GM23338 (cell line): ENCODE measurements at regions not wholly inside any gene's neighbourhood (a gene's known extent, or its start where the extent isn't known, plus 50 kb on each side); places are given as distances from the start of the nearest gene placed in this dataset.

Source experiments
- CREB1 ChIP-seq: fragments of 250-450 bp; sonication (Bioruptor Pico); IDR thresholded peaks from 2 replicates; pipeline ENCODE4 v1.5.0; 2020; ENCODE audit warnings: low read depth, mild to moderate bottlenecking, moderate library complexity
- EZH2 ChIP-seq: fragments of 200-600 bp; sonication (generic); IDR thresholded peaks from one replicate; pipeline ENCODE4 v1.8.0; 2017; ENCODE audit warnings: antibody characterized with exemption, mild to moderate bottlenecking, low read depth; ENCODE audit not compliant: unreplicated experiment
- EZH2phosphoT487 ChIP-seq: fragments of 200-600 bp; sonication (generic); IDR thresholded peaks from one replicate; pipeline ENCODE4 v1.8.1; 2018; ENCODE audit warnings: antibody characterized with exemption; ENCODE audit not compliant: unreplicated experiment
- JUNB ChIP-seq: IDR thresholded peaks from one replicate; pipeline ENCODE4 v1.6.1; 2016; ENCODE audit warnings: antibody characterized with exemption; ENCODE audit not compliant: unreplicated experiment
- NANOG ChIP-seq: IDR thresholded peaks from 2 replicates; pipeline ENCODE4 v1.6.1; 2016; ENCODE audit warnings: antibody characterized with exemption, borderline replicate concordance
- POLR2AphosphoS5 ChIP-seq: IDR thresholded peaks from 2 replicates; pipeline ENCODE4 v1.6.1; 2016; ENCODE audit warnings: antibody characterized with exemption, low read depth
- STAT1 ChIP-seq: IDR thresholded peaks from one replicate; pipeline ENCODE4 v1.6.1; 2016; ENCODE audit warnings: antibody characterized with exemption; ENCODE audit not compliant: unreplicated experiment
- ZNF114 ChIP-seq: fragments of 250-450 bp; sonication (Bioruptor Pico); IDR thresholded peaks from 2 replicates; pipeline ENCODE4 v1.5.0; 2020; ENCODE audit warnings: mild to moderate bottlenecking, moderate library complexity
- ZNF331 ChIP-seq: fragments of 250-450 bp; sonication (Bioruptor Pico); IDR thresholded peaks from 2 replicates; pipeline ENCODE4 v1.5.0; 2020; ENCODE audit warnings: low read depth, mild to moderate bottlenecking, moderate library complexity
- TF ChIP-seq, protein P1 (sequence below), 2 experiments: fragments of 200-600 bp in 1 of 2; sonication (generic) in 1 of 2; conservative IDR thresholded peaks; 2 replicates each; pipeline versions ENCODE4 v1.5.1 to v1.6.1; 2016 to 2017; ENCODE audit warnings: antibody characterized with exemption in 2 of 2, low read depth in 2 of 2, mild to moderate bottlenecking in 2 of 2, moderate library complexity in 1 of 2
- TF ChIP-seq, protein P2 (sequence below): IDR thresholded peaks from one replicate; pipeline ENCODE4 v1.6.1; 2018; ENCODE audit warnings: antibody characterized with exemption; ENCODE audit not compliant: unreplicated experiment
- TF ChIP-seq, protein P3 (sequence below): IDR thresholded peaks from 2 replicates; pipeline ENCODE4 v1.6.1; 2016; ENCODE audit warnings: antibody characterized with exemption
- TF ChIP-seq, protein P4 (sequence below): fragments of 250-450 bp; sonication (Bioruptor Pico); IDR thresholded peaks from 2 replicates; pipeline ENCODE4 v1.5.0; 2020; ENCODE audit warnings: mild to moderate bottlenecking, moderate library complexity

DNA sequence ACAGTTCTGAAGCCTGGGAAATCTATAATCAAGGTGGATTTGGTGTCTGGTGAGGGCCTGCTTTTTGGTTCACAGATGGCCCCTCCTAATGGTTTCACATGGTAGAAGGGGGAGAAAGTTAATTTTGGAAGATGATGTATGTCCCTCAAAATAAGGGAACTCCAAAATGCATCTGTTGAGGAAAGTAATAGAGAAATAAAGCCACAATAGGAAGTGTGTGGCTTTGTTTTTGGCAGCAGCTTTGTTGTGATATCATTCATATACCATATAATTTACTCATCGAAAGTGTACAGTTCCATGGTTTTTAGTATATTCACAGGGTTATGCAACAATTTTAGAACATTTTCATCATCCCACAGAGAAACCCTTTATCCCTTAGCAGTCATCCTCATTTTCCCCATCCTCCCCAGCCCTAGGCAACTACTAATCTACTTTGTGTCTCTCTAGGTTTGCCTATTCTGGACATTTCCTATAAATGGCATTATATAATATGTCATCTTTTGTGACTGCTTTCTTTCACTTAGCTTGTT lies 274.0 kb upstream of the FAM98A start:
- TF ChIP-seq, protein P1, sequence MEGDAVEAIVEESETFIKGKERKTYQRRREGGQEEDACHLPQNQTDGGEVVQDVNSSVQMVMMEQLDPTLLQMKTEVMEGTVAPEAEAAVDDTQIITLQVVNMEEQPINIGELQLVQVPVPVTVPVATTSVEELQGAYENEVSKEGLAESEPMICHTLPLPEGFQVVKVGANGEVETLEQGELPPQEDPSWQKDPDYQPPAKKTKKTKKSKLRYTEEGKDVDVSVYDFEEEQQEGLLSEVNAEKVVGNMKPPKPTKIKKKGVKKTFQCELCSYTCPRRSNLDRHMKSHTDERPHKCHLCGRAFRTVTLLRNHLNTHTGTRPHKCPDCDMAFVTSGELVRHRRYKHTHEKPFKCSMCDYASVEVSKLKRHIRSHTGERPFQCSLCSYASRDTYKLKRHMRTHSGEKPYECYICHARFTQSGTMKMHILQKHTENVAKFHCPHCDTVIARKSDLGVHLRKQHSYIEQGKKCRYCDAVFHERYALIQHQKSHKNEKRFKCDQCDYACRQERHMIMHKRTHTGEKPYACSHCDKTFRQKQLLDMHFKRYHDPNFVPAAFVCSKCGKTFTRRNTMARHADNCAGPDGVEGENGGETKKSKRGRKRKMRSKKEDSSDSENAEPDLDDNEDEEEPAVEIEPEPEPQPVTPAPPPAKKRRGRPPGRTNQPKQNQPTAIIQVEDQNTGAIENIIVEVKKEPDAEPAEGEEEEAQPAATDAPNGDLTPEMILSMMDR (conservative IDR thresholded peaks at IDR 0.05; ENCODE audit: low read depth in 2 of 2): no peak
- TF ChIP-seq POLR2AphosphoS5: no peak
- TF ChIP-seq, protein P2, sequence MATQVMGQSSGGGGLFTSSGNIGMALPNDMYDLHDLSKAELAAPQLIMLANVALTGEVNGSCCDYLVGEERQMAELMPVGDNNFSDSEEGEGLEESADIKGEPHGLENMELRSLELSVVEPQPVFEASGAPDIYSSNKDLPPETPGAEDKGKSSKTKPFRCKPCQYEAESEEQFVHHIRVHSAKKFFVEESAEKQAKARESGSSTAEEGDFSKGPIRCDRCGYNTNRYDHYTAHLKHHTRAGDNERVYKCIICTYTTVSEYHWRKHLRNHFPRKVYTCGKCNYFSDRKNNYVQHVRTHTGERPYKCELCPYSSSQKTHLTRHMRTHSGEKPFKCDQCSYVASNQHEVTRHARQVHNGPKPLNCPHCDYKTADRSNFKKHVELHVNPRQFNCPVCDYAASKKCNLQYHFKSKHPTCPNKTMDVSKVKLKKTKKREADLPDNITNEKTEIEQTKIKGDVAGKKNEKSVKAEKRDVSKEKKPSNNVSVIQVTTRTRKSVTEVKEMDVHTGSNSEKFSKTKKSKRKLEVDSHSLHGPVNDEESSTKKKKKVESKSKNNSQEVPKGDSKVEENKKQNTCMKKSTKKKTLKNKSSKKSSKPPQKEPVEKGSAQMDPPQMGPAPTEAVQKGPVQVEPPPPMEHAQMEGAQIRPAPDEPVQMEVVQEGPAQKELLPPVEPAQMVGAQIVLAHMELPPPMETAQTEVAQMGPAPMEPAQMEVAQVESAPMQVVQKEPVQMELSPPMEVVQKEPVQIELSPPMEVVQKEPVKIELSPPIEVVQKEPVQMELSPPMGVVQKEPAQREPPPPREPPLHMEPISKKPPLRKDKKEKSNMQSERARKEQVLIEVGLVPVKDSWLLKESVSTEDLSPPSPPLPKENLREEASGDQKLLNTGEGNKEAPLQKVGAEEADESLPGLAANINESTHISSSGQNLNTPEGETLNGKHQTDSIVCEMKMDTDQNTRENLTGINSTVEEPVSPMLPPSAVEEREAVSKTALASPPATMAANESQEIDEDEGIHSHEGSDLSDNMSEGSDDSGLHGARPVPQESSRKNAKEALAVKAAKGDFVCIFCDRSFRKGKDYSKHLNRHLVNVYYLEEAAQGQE: no peak
- TF ChIP-seq EZH2: no peak
- no peak for TF ChIP-seq STAT1
- no peak for TF ChIP-seq NANOG
- no peak for TF ChIP-seq CREB1 (CRISPR knock-in tag)
- TF ChIP-seq EZH2phosphoT487: no peak
- TF ChIP-seq JUNB: no peak
- no peak for TF ChIP-seq ZNF114
- TF ChIP-seq, protein P3, sequence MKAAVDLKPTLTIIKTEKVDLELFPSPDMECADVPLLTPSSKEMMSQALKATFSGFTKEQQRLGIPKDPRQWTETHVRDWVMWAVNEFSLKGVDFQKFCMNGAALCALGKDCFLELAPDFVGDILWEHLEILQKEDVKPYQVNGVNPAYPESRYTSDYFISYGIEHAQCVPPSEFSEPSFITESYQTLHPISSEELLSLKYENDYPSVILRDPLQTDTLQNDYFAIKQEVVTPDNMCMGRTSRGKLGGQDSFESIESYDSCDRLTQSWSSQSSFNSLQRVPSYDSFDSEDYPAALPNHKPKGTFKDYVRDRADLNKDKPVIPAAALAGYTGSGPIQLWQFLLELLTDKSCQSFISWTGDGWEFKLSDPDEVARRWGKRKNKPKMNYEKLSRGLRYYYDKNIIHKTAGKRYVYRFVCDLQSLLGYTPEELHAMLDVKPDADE: no peak
- TF ChIP-seq, protein P4, sequence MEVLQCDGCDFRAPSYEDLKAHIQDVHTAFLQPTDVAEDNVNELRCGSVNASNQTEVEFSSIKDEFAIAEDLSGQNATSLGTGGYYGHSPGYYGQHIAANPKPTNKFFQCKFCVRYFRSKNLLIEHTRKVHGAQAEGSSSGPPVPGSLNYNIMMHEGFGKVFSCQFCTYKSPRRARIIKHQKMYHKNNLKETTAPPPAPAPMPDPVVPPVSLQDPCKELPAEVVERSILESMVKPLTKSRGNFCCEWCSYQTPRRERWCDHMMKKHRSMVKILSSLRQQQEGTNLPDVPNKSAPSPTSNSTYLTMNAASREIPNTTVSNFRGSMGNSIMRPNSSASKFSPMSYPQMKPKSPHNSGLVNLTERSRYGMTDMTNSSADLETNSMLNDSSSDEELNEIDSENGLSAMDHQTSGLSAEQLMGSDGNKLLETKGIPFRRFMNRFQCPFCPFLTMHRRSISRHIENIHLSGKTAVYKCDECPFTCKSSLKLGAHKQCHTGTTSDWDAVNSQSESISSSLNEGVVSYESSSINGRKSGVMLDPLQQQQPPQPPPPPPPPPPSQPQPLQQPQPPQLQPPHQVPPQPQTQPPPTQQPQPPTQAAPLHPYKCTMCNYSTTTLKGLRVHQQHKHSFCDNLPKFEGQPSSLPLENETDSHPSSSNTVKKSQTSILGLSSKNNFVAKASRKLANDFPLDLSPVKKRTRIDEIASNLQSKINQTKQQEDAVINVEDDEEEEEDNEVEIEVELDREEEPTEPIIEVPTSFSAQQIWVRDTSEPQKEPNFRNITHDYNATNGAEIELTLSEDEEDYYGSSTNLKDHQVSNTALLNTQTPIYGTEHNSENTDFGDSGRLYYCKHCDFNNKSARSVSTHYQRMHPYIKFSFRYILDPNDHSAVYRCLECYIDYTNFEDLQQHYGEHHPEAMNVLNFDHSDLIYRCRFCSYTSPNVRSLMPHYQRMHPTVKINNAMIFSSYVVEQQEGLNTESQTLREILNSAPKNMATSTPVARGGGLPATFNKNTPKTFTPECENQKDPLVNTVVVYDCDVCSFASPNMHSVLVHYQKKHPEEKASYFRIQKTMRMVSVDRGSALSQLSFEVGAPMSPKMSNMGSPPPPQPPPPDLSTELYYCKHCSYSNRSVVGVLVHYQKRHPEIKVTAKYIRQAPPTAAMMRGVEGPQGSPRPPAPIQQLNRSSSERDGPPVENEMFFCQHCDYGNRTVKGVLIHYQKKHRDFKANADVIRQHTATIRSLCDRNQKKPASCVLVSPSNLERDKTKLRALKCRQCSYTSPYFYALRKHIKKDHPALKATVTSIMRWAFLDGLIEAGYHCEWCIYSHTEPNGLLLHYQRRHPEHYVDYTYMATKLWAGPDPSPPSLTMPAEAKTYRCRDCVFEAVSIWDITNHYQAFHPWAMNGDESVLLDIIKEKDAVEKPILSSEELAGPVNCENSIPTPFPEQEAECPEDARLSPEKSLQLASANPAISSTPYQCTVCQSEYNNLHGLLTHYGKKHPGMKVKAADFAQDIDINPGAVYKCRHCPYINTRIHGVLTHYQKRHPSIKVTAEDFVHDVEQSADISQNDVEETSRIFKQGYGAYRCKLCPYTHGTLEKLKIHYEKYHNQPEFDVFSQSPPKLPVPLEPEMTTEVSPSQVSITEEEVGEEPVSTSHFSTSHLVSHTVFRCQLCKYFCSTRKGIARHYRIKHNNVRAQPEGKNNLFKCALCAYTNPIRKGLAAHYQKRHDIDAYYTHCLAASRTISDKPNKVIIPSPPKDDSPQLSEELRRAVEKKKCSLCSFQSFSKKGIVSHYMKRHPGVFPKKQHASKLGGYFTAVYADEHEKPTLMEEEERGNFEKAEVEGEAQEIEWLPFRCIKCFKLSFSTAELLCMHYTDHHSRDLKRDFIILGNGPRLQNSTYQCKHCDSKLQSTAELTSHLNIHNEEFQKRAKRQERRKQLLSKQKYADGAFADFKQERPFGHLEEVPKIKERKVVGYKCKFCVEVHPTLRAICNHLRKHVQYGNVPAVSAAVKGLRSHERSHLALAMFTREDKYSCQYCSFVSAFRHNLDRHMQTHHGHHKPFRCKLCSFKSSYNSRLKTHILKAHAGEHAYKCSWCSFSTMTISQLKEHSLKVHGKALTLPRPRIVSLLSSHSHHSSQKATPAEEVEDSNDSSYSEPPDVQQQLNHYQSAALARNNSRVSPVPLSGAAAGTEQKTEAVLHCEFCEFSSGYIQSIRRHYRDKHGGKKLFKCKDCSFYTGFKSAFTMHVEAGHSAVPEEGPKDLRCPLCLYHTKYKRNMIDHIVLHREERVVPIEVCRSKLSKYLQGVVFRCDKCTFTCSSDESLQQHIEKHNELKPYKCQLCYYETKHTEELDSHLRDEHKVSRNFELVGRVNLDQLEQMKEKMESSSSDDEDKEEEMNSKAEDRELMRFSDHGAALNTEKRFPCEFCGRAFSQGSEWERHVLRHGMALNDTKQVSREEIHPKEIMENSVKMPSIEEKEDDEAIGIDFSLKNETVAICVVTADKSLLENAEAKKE (CRISPR knock-in tag): no peak
- no peak for TF ChIP-seq ZNF331 (CRISPR knock-in tag)
